GM21423 (cell line): ENCODE measurements at regions not wholly inside any gene's neighbourhood (a gene's known extent, or its start where the extent isn't known, plus 50 kb on each side); places are given as distances from the start of the nearest gene placed in this dataset.

Source experiments
- ATAC-seq: cut with Tn5 transposase; IDR thresholded peaks from one replicate; pipeline ENCODE4 v1.9.1; 2021; ENCODE audit warnings: mild to moderate bottlenecking, moderate library complexity; ENCODE audit not compliant: unreplicated experiment

DNA sequence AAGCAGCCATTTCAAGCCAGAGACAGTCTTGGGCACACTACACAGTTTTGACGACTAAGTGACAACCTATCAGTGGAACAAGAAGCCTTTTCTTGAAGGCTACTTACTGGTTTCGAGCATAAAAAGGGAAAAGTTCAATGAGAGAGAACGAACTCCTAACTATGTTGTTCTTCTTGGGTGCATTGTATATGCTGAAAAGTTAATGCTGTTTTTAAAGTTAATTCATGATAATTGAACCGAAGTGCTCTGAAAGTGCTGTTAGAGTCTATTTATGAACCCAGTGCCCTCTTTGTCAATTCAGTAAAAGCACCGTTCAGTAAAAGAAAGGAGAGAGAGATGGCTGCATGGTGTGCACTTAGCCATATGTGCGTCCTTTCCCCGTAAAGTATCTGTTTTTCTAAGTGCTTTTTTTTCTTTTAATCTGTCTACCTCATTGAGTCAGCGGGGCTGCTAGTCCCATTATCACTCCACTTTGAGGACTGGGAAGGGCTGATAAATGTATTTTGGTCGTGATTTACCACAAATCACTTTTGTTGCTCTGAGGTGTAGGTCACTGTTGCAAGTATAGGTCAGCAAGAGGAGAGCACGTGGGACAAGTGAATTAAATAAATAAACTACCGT is 380.7 kb upstream of the GOLIM4 start:
- ATAC-seq, result no peak

DNA sequence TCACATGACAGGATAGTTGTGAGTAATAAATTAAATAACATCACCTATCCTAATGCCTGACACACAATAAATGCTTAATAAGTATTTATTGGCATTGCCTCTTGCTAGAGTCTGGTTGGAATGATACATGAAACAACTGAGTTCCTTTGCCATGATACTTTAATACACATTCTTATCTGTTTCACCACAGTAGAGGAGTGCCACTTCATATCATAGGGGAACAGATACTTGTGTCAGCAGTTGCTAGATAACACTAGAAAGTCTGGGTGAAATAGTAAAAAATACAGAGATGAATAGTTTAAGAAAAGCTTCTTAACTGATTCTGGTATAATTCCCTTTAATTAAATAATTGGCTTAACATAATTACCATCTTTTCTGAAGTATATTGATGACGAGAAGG is 380.0 kb upstream of the GOLIM4 start:
- no peak for ATAC-seq

DNA sequence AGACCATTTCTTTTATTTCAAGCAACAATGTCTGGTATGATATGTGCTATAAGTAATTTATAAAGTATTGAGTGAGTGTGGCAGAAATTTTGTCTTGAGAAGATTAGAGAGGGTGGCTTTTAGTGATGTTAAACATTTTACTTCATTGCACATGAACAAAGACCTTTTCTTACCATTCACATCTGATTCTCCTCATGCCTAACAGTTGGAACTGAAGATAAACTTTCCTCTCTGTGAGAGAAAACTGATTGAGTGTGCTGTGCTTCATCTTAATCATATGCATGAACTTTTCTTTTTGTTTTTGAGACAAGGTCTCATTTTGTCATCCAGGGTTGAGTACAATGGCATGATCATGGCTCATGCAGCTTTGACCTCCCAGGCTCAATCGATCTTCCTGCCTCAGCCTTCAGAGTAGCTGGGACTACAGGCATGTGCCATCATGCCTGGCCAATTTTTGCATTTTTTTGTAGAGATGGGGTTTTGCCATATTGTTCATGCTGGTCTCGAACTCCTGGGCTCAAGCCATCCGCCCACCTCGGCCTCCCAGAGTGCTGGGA is 377.7 kb upstream of the GOLIM4 start:
- ATAC-seq, result no peak

DNA sequence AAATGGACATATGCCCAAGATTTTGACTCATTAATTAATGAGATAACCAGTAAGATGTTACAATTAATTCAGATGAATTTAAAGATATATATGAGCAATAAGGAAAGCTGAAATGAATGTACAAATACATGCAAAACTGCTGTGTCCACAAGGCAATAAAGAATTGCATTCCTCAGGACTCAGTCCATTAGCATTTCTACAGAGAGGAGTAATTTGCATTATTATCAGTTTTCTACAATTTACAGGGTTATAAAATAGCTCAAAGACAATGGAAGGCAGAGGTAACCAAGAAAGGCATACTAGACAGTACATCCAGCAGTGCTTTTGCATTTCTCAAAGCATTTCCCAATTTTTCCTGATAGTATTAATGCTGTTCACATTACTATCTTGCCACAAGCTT is 377.1 kb upstream of the GOLIM4 start:
- ATAC-seq, result no peak

- no peak for ATAC-seq
Observed at GRCh38 chr3:168470380-168470779, 374.7 kb upstream of the GOLIM4 start.

DNA sequence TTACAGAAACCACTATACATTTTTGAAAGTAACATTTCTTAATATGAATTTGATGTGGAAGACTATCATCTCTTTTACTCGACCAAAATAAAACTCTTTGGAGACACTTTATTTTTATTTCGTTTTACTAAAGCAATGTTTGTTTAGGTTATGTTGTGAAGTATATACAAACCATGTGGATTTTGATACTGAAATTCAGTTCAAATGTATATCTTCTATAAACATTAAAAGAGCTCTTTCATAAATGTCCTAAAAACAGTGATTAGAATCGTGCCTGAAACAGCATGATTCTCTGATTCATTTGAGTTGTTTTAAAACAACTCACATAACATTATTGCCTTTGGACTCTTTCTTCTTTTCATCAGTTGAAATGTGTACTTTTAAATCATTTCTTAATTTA is 373.7 kb upstream of the GOLIM4 start:
- no peak for ATAC-seq

GRCh38 chr3:168467115-168467714 is 371.5 kb upstream of the GOLIM4 start:
- peak; percentile 85 for ATAC-seq

DNA sequence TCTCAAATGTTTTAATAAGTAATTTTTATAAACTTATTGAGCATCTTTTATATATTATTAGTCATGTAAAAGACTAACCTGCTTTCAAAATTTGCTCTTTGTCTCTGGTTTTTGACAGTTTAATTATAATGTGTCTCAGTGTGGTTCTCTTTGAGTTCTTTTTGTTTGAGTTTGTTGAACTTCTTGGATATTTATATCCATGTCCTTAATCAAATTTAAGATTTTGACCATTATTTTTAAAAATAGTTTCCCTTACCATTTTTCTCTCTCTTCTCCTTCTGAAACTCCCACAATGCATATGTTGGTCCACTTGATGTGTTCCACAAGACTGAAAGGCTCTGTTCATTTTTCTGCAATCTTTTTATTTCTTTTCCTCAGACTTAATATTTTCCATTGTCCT is 366.1 kb upstream of the GOLIM4 start:
- no peak for ATAC-seq

DNA sequence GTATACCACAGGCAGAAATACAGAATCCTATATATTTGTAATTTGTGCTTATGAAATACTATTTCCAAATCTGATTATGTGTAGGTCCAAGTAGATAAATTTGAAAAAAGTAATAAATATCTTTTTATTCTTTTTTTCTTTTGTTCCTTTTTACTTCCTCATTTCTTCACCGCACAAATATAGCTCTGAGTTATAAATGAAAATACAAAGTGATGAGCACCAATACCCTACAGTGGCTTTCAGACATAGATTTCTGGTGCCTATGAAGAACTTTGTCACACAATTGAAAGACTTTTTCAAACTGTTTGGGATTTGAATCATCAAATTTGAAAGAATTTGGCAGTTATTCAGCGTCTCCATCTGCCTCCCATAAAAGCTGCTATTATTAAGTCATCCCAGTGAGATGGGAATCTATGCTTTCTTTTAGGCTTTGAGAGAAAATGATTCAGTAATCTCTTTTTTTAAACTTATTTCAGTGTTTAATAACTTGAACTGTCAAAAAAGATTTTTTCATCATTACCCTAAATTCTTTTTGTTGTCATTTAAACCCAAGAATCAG is 363.6 kb upstream of the GOLIM4 start:
- ATAC-seq, result no peak

DNA sequence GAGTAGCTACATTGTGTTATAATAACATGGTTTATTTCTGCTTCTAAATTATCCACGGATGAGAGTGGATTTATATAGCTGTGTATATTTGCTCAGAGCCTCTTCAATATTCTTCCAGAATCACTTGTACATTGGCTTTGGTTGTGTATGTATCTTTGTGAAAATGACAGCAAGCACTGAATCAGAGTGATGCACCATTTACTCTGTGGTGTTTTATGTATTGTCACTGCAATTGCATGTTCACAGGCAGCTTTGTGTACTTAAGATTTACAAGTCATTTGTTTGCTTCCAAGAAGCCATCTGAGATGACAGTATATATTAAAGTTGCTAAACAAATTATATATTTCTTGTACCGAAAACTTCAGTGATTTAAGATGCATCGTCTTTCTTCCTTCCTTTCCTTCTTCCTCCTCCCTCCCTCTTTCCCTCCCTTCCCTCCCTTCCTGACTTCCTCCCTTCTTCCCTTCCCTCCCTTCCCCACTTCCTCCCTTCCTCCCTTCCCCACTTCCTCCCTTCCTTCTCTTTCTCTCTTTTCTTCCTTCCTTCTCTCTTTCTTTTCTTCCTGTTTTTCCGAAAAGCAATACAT is 362.3 kb upstream of the GOLIM4 start:
- no peak for ATAC-seq

DNA sequence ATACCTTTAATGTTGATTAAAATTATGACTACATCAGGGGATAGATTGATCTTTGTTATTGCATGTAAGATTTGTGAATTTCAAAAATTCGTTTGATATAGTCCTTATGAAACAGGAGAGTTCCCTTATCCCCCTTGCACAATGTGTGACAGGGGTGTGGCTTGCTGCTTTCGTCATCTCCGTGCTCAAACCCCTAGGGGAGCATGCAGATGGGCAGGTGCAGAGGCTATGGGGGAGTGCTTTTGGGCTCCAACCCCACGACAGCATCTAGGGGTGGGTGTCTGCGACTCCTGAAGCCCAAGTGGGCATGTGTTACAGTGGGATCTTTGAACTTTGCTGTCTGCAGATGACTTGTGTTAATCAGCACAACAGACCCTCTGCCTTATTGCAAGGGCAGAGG is 360.1 kb upstream of the GOLIM4 start:
- ATAC-seq, result no peak

GRCh38 chr3:168453623-168454022 is 357.9 kb upstream of the GOLIM4 start:
- no peak for ATAC-seq

GRCh38 chr3:168443965-168444364 is 348.2 kb upstream of the GOLIM4 start:
- no peak for ATAC-seq

GRCh38 chr3:168442502-168442901 is 346.8 kb upstream of the GOLIM4 start:
- ATAC-seq, result no peak

GRCh38 chr3:168436245-168436724 is 340.6 kb upstream of the GOLIM4 start:
- ATAC-seq, result no peak

GRCh38 chr3:168431491-168431890 is 335.8 kb upstream of the GOLIM4 start:
- no peak for ATAC-seq

DNA sequence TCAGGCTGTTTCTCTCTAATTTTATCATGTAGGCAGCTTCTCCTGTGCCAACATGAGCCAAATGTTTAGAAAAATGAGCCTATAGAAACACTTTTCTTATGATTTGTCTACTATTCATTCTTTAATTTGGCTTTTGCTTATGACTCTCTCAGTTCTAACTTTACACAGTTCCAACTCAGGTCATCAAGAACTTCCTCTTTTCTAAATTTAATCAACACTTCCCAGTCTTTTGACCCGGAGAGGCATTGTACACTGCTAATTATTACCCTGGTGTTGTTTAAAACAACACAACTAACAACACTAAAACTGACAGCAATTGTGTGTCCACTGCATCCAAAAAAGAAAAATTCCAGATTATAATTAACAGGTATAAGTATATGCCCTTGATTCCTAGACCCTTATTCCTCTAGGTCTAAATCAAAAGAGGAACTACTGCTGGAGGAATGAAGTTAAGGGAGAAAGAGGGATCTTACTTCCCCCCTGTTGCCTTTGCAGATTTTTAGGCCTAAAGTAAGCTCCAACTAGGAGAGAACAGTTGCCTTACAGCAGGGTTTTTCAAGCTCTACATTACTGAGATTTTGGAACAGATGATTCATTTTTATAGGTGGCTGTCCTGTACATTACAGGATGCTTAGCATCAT is 332.2 kb upstream of the GOLIM4 start:
- ATAC-seq, result no peak

GRCh38 chr3:168427156-168427555 is 331.4 kb upstream of the GOLIM4 start:
- ATAC-seq, result no peak

GRCh38 chr3:168425936-168426595 is 330.3 kb upstream of the GOLIM4 start:
- no peak for ATAC-seq

DNA sequence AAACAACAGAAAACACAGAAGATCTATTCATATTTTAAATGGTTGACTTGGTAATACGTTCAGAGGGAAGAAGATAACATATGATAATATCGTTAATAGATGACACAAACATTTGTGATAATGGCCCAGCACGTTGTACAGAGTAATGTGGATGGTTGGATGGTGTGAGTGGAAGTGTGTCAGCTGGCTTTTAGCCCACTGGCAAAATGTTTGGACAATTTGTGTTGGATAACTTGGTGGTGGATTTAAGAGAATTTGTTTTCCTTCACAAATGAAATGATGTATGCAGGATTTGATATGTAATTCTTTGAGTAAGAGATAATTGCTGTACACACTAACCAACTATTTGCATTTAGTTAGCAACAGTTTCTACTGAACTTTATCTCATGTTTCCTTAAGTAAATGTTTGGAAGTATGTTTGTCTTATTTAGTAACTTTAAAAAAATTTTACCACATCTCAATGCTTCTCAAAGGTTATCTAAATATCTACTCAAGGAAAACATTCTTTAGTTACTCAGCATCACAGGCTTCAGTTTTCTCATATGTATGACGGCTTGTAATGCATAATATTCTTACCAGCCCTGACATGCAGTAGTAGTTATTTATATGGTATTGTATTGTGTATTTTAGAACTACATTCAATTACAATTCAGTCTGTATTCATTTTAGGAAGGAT is 328.5 kb upstream of the GOLIM4 start:
- no peak for ATAC-seq
